K562 (cell line): ENCODE measurements at regions not wholly inside any gene's neighbourhood (a gene's known extent, or its start where the extent isn't known, plus 50 kb on each side); places are given as distances from the start of the nearest gene placed in this dataset.

Experiments
- ATAC-seq: fragments of 200-7000 bp; cut with Tn5 transposase; 3 replicates; pipeline ENCODE4 v1.9.1; 2020; ENCODE audit warnings: moderate library complexity
- BruUV-seq: library from RNA; stranded (reverse); fragments of 400-500 nt; replicated peaks from 2 replicates; lab custom pipeline; 2021; lab: Mats Ljungman, UMichigan
- CTCF ChIA-PET: fragments of 300-600 bp; formaldehyde crosslinking; extraction: SDS; loops from one replicate; lab custom pipeline; 2021; ENCODE audit warnings: low intra/inter-chr PET ratio; lab: Yijun Ruan, JAX
- POLR2A ChIA-PET: fragments of 300-600, 350-650 bp; sonication (Branson Sonifier 250); formaldehyde crosslinking; extraction: SDS; loops from one replicate; lab custom pipeline; 2021; ENCODE audit warnings: antibody characterized with exemption, inconsistent platforms; lab: Yijun Ruan, JAX
- DNase-seq, 4 experiments: peaks; one replicate each; pipeline versions ENCODE4 v3.0.0 to v3.0.0-alpha.2; 2011 to 2018; ENCODE audit warnings: low spot score in 3 of 4, mixed read lengths in 3 of 4; ENCODE audit errors: extremely low read depth in 1 of 4
- FAIRE-seq: peaks from 2 replicates; lab custom pipeline; 2011; peaks lifted over from hg19 to GRCh38; lab: Jason Lieb, UNC
- H2AFZ ChIP-seq: 2 replicates; pipeline ENCODE4 v1.6.0; 2011; ENCODE audit warnings: low read depth, low read length, control low read depth, inconsistent platforms
- H3K27ac ChIP-seq: fragments of 200-600 bp; 3 replicates; pipeline ENCODE4 v1.8.0; 2011; ENCODE audit warnings: low read depth, mild to moderate bottlenecking, control low read depth, inconsistent platforms, low read length, moderate library complexity, mixed read lengths; ENCODE audit errors: extremely low read depth
- H3K27me3 ChIP-seq, 2 experiments: fragments of 300-600 bp in 1 of 2; 2 replicates in 1 of 2; 3 replicates in 1 of 2; pipeline versions ENCODE4 v1.6.0 to v1.8.0; 2011; ENCODE audit warnings: inconsistent platforms in 2 of 2, low read length in 2 of 2, mild to moderate bottlenecking in 1 of 2, mixed read lengths in 1 of 2, moderate library complexity in 1 of 2; ENCODE audit not compliant: control insufficient read depth in 2 of 2, insufficient read depth in 2 of 2
- H3K36me3 ChIP-seq: fragments of 300-600 bp; 3 replicates; pipeline ENCODE4 v1.8.0; 2011; ENCODE audit warnings: mild to moderate bottlenecking, low read length, inconsistent platforms; ENCODE audit not compliant: control insufficient read depth, insufficient read depth
- H3K4me1 ChIP-seq, 2 experiments: fragments of 200-600 bp in 1 of 2; replicated peaks in 1 of 2; 2 replicates in 1 of 2; 3 replicates in 1 of 2; pipeline versions ENCODE4 v1.5.1 to v1.8.0; 2011; ENCODE audit warnings: inconsistent platforms in 2 of 2, low read length in 2 of 2, mild to moderate bottlenecking in 1 of 2, mixed read lengths in 1 of 2, moderate library complexity in 1 of 2; ENCODE audit not compliant: control insufficient read depth in 2 of 2, insufficient read depth in 2 of 2
- H3K4me2 ChIP-seq: 2 replicates; pipeline ENCODE4 v1.6.1; 2011; ENCODE audit warnings: low read length, control low read depth, inconsistent platforms, mixed read lengths; ENCODE audit not compliant: insufficient read depth
- H3K4me3 ChIP-seq: fragments of 200-600 bp; sonication (generic), shearing (Covaris generic); 2 replicates; pipeline ENCODE4 v1.5.1; 2016; ENCODE audit warnings: control low read depth, inconsistent platforms
- H3K79me2 ChIP-seq: fragments of 200-600 bp; 3 replicates; pipeline ENCODE4 v1.8.0; 2011; ENCODE audit warnings: low read length, inconsistent platforms; ENCODE audit not compliant: control insufficient read depth, insufficient read depth
- H3K9ac ChIP-seq, 2 experiments: 2 replicates each; pipeline versions ENCODE4 v1.6.0 to v1.6.1; 2011; ENCODE audit warnings: low read depth in 2 of 2, low read length in 2 of 2, control low read depth in 1 of 2, inconsistent platforms in 1 of 2, mild to moderate bottlenecking in 1 of 2, mixed read lengths in 1 of 2; ENCODE audit not compliant: insufficient read depth in 1 of 2
- H3K9me1 ChIP-seq: one replicate; pipeline ENCODE4 v1.6.0; 2011; ENCODE audit warnings: inconsistent platforms, mild to moderate bottlenecking, low read length, moderate library complexity; ENCODE audit not compliant: control insufficient read depth, insufficient read depth
- H3K9me3 ChIP-seq: replicated peaks from 2 replicates; pipeline ENCODE4 v1.5.1; 2011; ENCODE audit warnings: low read depth, low read length, inconsistent platforms; ENCODE audit not compliant: control insufficient read depth, insufficient read depth
- H4K20me1 ChIP-seq: replicated peaks from 2 replicates; pipeline ENCODE4 v1.6.1; 2011; ENCODE audit warnings: low read length, inconsistent platforms, mixed read lengths; ENCODE audit not compliant: control insufficient read depth, insufficient read depth
- ATF3 ChIP-seq, 2 experiments: fragments of 450-650 bp in 1 of 2; sonication (generic) in 1 of 2; formaldehyde crosslinking in 1 of 2; IDR thresholded peaks in 1 of 2; conservative IDR thresholded peaks in 1 of 2; 2 replicates each; pipeline versions ENCODE4 v1.6.1 to v1.8.1; 2016 to 2023; ENCODE audit warnings: mild to moderate bottlenecking in 2 of 2, moderate library complexity in 2 of 2, inconsistent platforms in 1 of 2, missing genetic modification reagents in 1 of 2
- ESRRA ChIP-seq: fragments of 450-650 bp; IDR thresholded peaks from 2 replicates; pipeline ENCODE4 v1.6.1; 2014; ENCODE audit warnings: low read depth, mild to moderate bottlenecking, moderate library complexity, borderline replicate concordance
- HOXB6 ChIP-seq: fragments of 250-450 bp; sonication (Bioruptor Pico); IDR thresholded peaks from 2 replicates; pipeline ENCODE4 v1.5.1; 2022; ENCODE audit warnings: mild to moderate bottlenecking, borderline replicate concordance
- KAT8 ChIP-seq: fragments of 450-650 bp; IDR thresholded peaks from 2 replicates; pipeline ENCODE4 v1.6.1; 2016; ENCODE audit warnings: low read depth, mild to moderate bottlenecking
- NFIX ChIP-seq: fragments of 250-450 bp; sonication (Bioruptor Pico); IDR thresholded peaks from 2 replicates; pipeline ENCODE4 v1.4.0; 2020; ENCODE audit warnings: low read depth, mild to moderate bottlenecking, moderate library complexity
- NFXL1 ChIP-seq: fragments of 450-650 bp; formaldehyde crosslinking; IDR thresholded peaks from 2 replicates; pipeline ENCODE4 v1.4.0; 2021; ENCODE audit warnings: mild to moderate bottlenecking
- PPARD ChIP-seq: fragments of 250-450 bp; sonication (Bioruptor Pico); IDR thresholded peaks from 2 replicates; pipeline ENCODE4 v1.8.0; 2022; ENCODE audit warnings: inconsistent platforms, mild to moderate bottlenecking, moderate library complexity
- SIRT6 ChIP-seq: IDR thresholded peaks from one replicate; pipeline ENCODE4 v1.6.1; 2012; ENCODE audit warnings: low read depth, mild to moderate bottlenecking, control low read depth, inconsistent platforms, low read length, moderate library complexity
- SPI1 ChIP-seq: IDR thresholded peaks from 2 replicates; pipeline ENCODE4 v1.6.1; 2011; ENCODE audit warnings: low read depth, low read length, control low read depth, borderline replicate concordance
- TAF15 ChIP-seq: fragments of 200-400 bp; formaldehyde crosslinking; IDR thresholded peaks from 2 replicates; pipeline ENCODE4 v1.6.1; 2017; ENCODE audit warnings: mild to moderate bottlenecking, low read depth, low read length, moderate library complexity
- TBL1XR1 ChIP-seq, 2 experiments: IDR thresholded peaks; 2 replicates each; pipeline ENCODE4 v1.6.1; 2012; ENCODE audit warnings: improper control_type of control experiment in 2 of 2, low read length in 2 of 2, mild to moderate bottlenecking in 1 of 2
- TCF3 ChIP-seq: sonication (generic); formaldehyde crosslinking; IDR thresholded peaks from 2 replicates; pipeline ENCODE4 v1.4.0; 2020; ENCODE audit warnings: mild to moderate bottlenecking, missing genetic modification reagents
- TCF7 ChIP-seq: sonication (generic); IDR thresholded peaks from 2 replicates; pipeline ENCODE4 v1.6.1; 2016; ENCODE audit warnings: antibody characterized with exemption, borderline replicate concordance
- ZEB2 ChIP-seq: fragments of 450-650 bp; IDR thresholded peaks from 2 replicates; pipeline ENCODE4 v1.6.1; 2016
- ZKSCAN3 ChIP-seq: fragments of 250-450 bp; sonication (Bioruptor Pico); IDR thresholded peaks from 2 replicates; pipeline ENCODE4 v1.4.0; 2020
- ZNF121 ChIP-seq: sonication (generic); formaldehyde crosslinking; conservative IDR thresholded peaks from 2 replicates; pipeline ENCODE4 v1.8.0; 2022; ENCODE audit warnings: missing genetic modification reagents
- ZNF184 ChIP-seq: sonication (generic); formaldehyde crosslinking; IDR thresholded peaks from 2 replicates; pipeline ENCODE4 v1.5.0; 2020; ENCODE audit warnings: missing genetic modification reagents
- ZNF354B ChIP-seq: fragments of 250-450 bp; sonication (Bioruptor Pico); IDR thresholded peaks from 2 replicates; pipeline ENCODE4 v1.4.0; 2020
- ZNF41 ChIP-seq: fragments of 250-450 bp; sonication (Bioruptor Pico); conservative IDR thresholded peaks from 2 replicates; pipeline ENCODE4 v1.4.0; 2020; ENCODE audit warnings: mild to moderate bottlenecking
- ZNF431 ChIP-seq: sonication (generic); formaldehyde crosslinking; IDR thresholded peaks from 2 replicates; pipeline ENCODE4 v1.8.0; 2022; ENCODE audit warnings: mild to moderate bottlenecking, missing genetic modification reagents
- ZNF76 ChIP-seq: fragments of 250-450 bp; sonication (Bioruptor Pico); IDR thresholded peaks from 2 replicates; pipeline ENCODE4 v1.4.0; 2020; ENCODE audit warnings: mild to moderate bottlenecking, moderate library complexity, borderline replicate concordance
- ZZZ3 ChIP-seq: fragments of 450-650 bp; IDR thresholded peaks from 2 replicates; pipeline ENCODE4 v1.6.1; 2016; ENCODE audit warnings: antibody characterized with exemption, mild to moderate bottlenecking, moderate library complexity
- WGBS: fragments of 100-300 bp; shearing (Covaris generic); methylation state at CpG from one replicate; pipeline ENCODE4 v1.1.6; 2016; ENCODE audit warnings: low coverage, mixed read lengths; ENCODE audit not compliant: insufficient coverage; ENCODE audit errors: missing lambda C conversion rate; 5-methylcytosine and 5-hydroxymethylcytosine counted together
- in situ Hi-C: fragments of 300-500 bp; cut with MboI; formaldehyde crosslinking; loops from 4 replicates; pipeline ENCODE4 v1.15.0; 2018; ENCODE audit warnings: inconsistent platforms, mixed read lengths
- intact Hi-C: fragments of 100-400 bp; cut with micrococcal nuclease; formaldehyde crosslinking; loops from 2 replicates; pipeline ENCODE4 v1.14.2; 2022
- TF ChIP-seq, protein P1 (sequence below): fragments of 250-450 bp; sonication (Bioruptor Pico); IDR thresholded peaks from 2 replicates; pipeline ENCODE4 v1.8.0; 2021; ENCODE audit warnings: moderate library complexity, mild to moderate bottlenecking, inconsistent platforms

DNA sequence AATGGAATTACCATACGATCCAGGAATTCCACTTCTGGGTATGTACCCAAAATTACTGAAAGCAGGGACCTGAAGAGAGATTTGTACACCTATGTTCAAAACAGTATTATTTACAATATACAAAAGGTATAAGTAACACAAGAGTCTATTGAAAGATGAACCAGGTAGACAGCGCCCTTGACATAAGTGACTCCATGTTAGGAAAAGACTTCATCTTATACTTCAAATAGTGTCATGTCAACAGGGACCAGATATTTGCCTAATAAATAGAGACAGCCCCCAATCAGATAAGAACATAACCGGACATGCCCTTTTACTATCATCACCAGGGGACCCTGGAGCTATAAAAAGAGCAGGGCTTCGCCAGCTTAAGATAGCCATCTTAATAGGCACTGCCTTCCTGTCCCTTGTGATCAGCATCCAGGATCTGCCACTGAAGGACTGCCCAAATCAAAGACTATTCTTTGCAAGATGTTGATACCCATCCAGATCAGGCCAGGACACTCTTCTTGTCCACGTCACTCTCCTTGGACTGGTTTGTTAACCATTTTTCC is 309.0 kb upstream of the SULF2 start:
- no peaks in the 10 kb centered on the region; a peak in 1 of 5 replicates for H3K4me1 ChIP-seq
- H2AFZ ChIP-seq = no peak overlapping the region
- H3K9ac ChIP-seq = no peak overlapping the region
- ATAC-seq (no peak), DNase-seq (no peak), FAIRE-seq (no peak)
- in situ Hi-C loops (no loop called here), intact Hi-C loops (no loop called here)
- ChIA-PET CTCF (no interaction called here), POLR2A (no interaction called here)
- no peaks in the 10 kb centered on the region for H4K20me1 ChIP-seq
- no peaks in the 10 kb centered on the region for H3K79me2 ChIP-seq
- no peak overlapping the region for H3K4me2 ChIP-seq
- BruUV-seq = no TSS peak
- peaks cover 0 to 7% of the 10 kb centered on the region in 2 experiments; a peak in 2 of 5 replicates for H3K27me3 ChIP-seq
- H3K4me3 ChIP-seq = no peak overlapping the region
- no peak overlapping the region for H3K27ac ChIP-seq
- 8% methylated on average over 5 of the region's 5 CpGs for WGBS
- H3K36me3 ChIP-seq = no peaks in the 10 kb centered on the region
- H3K9me3 ChIP-seq = no peaks in the 10 kb centered on the region
- H3K9me1 ChIP-seq = no peaks in the 10 kb centered on the region
- TF ChIP-seq ZNF76 (CRISPR knock-in tag) (peak; percentile 86; the same call in 1 of the 2 replicates), TCF7 (no peak), ZNF41 (0 out of 2 replicates have a peak, but pooled peaks have one; percentile 37), ZNF121 (CRISPR knock-in tag) (no peak), NFXL1 (CRISPR knock-in tag) (no peak), ZEB2 (no peak), ZKSCAN3 (CRISPR knock-in tag) (0 out of 2 replicates have a peak, but pooled peaks have one; percentile 26), HOXB6 (CRISPR knock-in tag) (no peak), SIRT6 (no peak), KAT8 (no peak), TAF15 (no peak), ZNF431 (no peak), ZNF354B (CRISPR knock-in tag) (0 out of 2 replicates have a peak, but pooled peaks have one; percentile 33), PPARD (CRISPR knock-in tag) (no peak), ESRRA (no peak), ATF3 (IDR thresholded peaks at IDR 0.05) (no peak), ATF3 (CRISPR knock-in tag; conservative IDR thresholded peaks at IDR 0.05) (no peak), NFIX (CRISPR knock-in tag) (no peak), ZZZ3 (no peak), TBL1XR1 (IDR thresholded peaks at IDR 0.05; ENCODE audit: low read length in 2 of 2) (no peak), ZNF184 (CRISPR knock-in tag) (no peak), TCF3 (CRISPR knock-in tag) (no peak), SPI1 (no peak)
- TF ChIP-seq, protein P1, sequence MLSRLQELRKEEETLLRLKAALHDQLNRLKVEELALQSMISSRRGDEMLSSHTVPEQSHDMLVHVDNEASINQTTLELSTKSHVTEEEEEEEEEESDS (CRISPR knock-in tag) = no peak
